Mesothelial cell of epicardium (in vitro differentiated cells): ENCODE measurements at regions not wholly inside any gene's neighbourhood (a gene's known extent, or its start where the extent isn't known, plus 50 kb on each side); places are given as distances from the start of the nearest gene placed in this dataset.

ENCODE experiments used
- DNase-seq, 2 experiments: peaks; one replicate each; pipeline ENCODE4 v3.0.0; 2021; ENCODE audit warnings: low spot score in 2 of 2; ENCODE audit not compliant: unreplicated experiment in 2 of 2
- H3K27ac Mint-ChIP-seq: 2 replicates; pipeline ENCODE4 v1.8.0; 2021; ENCODE audit warnings: mixed read lengths
- H3K27me3 Mint-ChIP-seq: 2 replicates; pipeline ENCODE4 v1.8.0; 2021; ENCODE audit warnings: low read depth, mixed read lengths
- H3K36me3 Mint-ChIP-seq: 2 replicates; pipeline ENCODE4 v1.8.0; 2021; ENCODE audit warnings: mixed read lengths
- H3K4me1 Mint-ChIP-seq: 2 replicates; pipeline ENCODE4 v1.8.0; 2021; ENCODE audit warnings: mixed read lengths
- H3K4me3 Mint-ChIP-seq: 2 replicates; pipeline ENCODE4 v1.8.0; 2021; ENCODE audit warnings: mild to moderate bottlenecking, moderate library complexity, mixed read lengths
- H3K9me3 Mint-ChIP-seq: 2 replicates; pipeline ENCODE4 v1.8.0; 2021; ENCODE audit warnings: mixed read lengths
- CTCF ChIP-seq: fragments of 200-600 bp; sonication (generic); IDR thresholded peaks from one replicate; pipeline ENCODE4 v1.5.0; 2021; ENCODE audit warnings: antibody characterized with exemption; ENCODE audit not compliant: unreplicated experiment

GRCh38 chr5:87008751-87009560 is 258.7 kb upstream of the RASA1 start:
- H3K27me3 Mint-ChIP-seq, result no peaks in the 10 kb centered on the region
- H3K4me3 Mint-ChIP-seq, result no peak overlapping the region
- no peaks in the 10 kb centered on the region for H3K36me3 Mint-ChIP-seq
- H3K9me3 Mint-ChIP-seq, result no peaks in the 10 kb centered on the region
- no peak for TF ChIP-seq CTCF
- peaks cover 6% of the 10 kb centered on the region for H3K4me1 Mint-ChIP-seq
- peak overlapping the region; percentile 19 for H3K27ac Mint-ChIP-seq
- no peak for DNase-seq

GRCh38 chr5:87010736-87011135 is 256.9 kb upstream of the RASA1 start:
- Mint-ChIP-seq H3K27me3 (no peaks in the 10 kb centered on the region), H3K36me3 (no peaks in the 10 kb centered on the region), H3K9me3 (no peaks in the 10 kb centered on the region), H3K4me1 (peaks cover 6% of the 10 kb centered on the region), H3K4me3 (no peak overlapping the region), H3K27ac (no peak overlapping the region)
- DNase-seq, result no peak
- no peak for TF ChIP-seq CTCF

- H3K4me3 Mint-ChIP-seq, result no peak overlapping the region
- H3K4me1 Mint-ChIP-seq, result peaks cover 11% of the 10 kb centered on the region
- H3K9me3 Mint-ChIP-seq, result no peaks in the 10 kb centered on the region
- DNase-seq, result no peak
- TF ChIP-seq CTCF, result no peak
- H3K27me3 Mint-ChIP-seq, result no peaks in the 10 kb centered on the region
- no peaks in the 10 kb centered on the region for H3K36me3 Mint-ChIP-seq
- H3K27ac Mint-ChIP-seq, result no peak overlapping the region
These were observed 251.8 kb upstream of the RASA1 start for GRCh38 chr5:87015901-87016300.

- Mint-ChIP-seq H3K27ac (peak overlapping the region; percentile 67), H3K4me1 (peaks cover 17% of the 10 kb centered on the region), H3K9me3 (peaks cover 30% of the 10 kb centered on the region), H3K4me3 (no peak overlapping the region), H3K36me3 (no peaks in the 10 kb centered on the region), H3K27me3 (no peaks in the 10 kb centered on the region)
- no peak for DNase-seq
- no peak for TF ChIP-seq CTCF
These were observed 247.4 kb upstream of the RASA1 start for GRCh38 chr5:87020099-87020934.

- no peaks in the 10 kb centered on the region for H3K36me3 Mint-ChIP-seq
- H3K9me3 Mint-ChIP-seq, result peaks cover 30% of the 10 kb centered on the region
- H3K4me1 Mint-ChIP-seq, result peaks cover 17% of the 10 kb centered on the region
- H3K4me3 Mint-ChIP-seq, result no peak overlapping the region
- H3K27ac Mint-ChIP-seq, result no peak overlapping the region
- DNase-seq, result no peak
- TF ChIP-seq CTCF, result no peak
- H3K27me3 Mint-ChIP-seq, result no peaks in the 10 kb centered on the region
These were observed 245.3 kb upstream of the RASA1 start for GRCh38 chr5:87022415-87022814.
